GM19467 (cell line): ENCODE measurements at regions not wholly inside any gene's neighbourhood (a gene's known extent, or its start where the extent isn't known, plus 50 kb on each side); places are given as distances from the start of the nearest gene placed in this dataset.
"Not testable (repeated sequence)": the region's sequence is repeated elsewhere in the genome, so short reads cannot be mapped to it uniquely, and the experiment has no call there.

Source experiments
- ATAC-seq: cut with Tn5 transposase; IDR thresholded peaks from one replicate; pipeline ENCODE4 v1.9.1; 2021; ENCODE audit warnings: mild to moderate bottlenecking, moderate library complexity; ENCODE audit not compliant: unreplicated experiment

- ATAC-seq: no peak
Measured at GRCh38 chr5:131005963-131006684, 158.9 kb downstream of the HINT1 start.

GRCh38 chr5:131001507-131001906 is 163.5 kb downstream of the HINT1 start:
- ATAC-seq: no peak

- ATAC-seq: no peak
Measured at GRCh38 chr5:131000289-131000688, 164.8 kb downstream of the HINT1 start.

DNA sequence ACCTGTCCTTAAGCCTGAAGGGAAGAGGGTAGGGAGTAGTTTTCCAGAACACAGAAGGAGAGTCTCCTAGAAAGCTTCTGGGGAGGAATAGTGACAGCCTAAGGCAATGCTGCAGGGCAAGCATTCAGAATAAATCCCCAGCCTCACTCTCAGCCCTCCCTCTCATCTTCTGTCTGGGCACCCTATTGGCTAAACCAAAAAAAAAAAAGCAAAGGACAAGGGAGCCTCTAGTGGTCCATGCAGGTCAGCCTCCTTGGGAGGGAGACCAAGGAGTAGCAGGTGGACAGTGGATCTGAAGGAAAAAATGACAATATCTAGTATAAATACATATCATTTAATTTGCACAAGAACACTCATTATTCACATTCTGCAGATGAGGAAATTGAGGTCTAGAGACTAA is 168.3 kb downstream of the HINT1 start:
- ATAC-seq: not testable (repeated sequence)

- no peak for ATAC-seq
Measured at GRCh38 chr5:130995851-130996250, 169.2 kb downstream of the HINT1 start.

DNA sequence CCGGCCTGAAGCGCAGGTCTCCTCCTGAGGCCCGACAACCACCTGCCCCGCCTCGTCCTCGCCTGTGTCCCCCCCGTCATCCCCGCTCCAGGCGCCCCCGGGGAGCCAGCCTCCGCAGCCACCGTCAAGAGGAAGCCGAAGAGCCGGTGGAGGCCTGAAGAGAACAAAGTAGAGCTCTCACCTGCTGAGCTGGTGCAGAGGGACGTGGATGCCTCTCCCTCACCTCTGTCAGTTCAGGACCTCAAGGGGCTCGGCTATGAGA is 169.9 kb downstream of the HINT1 start:
- ATAC-seq: no peak

- no peak for ATAC-seq
Measured at GRCh38 chr5:130994496-130995253, 170.4 kb downstream of the HINT1 start.

GRCh38 chr5:130992621-130993020 is 172.4 kb downstream of the HINT1 start:
- no peak for ATAC-seq

- ATAC-seq: no peak
Measured at GRCh38 chr5:130992095-130992494, 173.0 kb downstream of the HINT1 start.

GRCh38 chr5:130985776-130986175 is 179.3 kb downstream of the HINT1 start:
- no peak for ATAC-seq

DNA sequence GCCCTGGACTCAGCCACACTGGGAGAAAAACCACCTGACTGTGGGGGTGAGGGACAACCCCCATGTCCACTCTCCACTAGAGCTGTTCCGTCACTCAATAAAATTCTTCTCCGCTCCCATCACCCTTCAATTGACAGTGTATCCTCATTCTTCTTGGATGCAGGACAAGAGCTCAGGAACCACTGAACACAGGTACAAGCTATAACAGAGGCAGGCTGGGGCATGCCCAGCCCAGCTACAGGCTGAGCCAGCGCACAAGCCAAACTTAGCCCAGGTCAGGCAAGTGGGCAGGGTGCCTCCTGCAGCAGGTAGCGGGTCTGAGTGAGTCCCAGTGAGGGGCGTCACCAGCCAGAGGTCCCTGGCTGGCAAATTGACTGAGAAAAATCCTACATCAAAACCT is 183.4 kb downstream of the HINT1 start:
- no peak for ATAC-seq

GRCh38 chr5:130978475-130978874 is 186.6 kb downstream of the HINT1 start:
- ATAC-seq: no peak

DNA sequence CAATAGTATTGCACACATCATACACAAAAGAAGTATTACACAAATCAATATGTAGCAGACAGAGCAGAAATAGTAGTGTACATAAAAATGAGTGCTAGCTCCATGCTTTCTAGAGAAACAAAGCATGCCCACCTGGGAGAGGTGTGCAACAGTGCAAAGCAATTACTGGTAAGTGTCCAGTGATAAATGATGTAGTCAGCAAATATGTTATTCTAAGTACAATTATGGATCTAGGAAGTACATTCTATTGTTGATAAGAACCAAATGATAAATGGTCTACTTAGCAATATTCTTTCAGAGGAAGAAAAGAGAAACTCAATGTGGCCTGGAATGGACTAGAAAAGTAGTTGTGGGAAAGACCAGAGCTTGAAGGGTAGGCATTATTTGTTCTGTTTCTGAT is 188.6 kb downstream of the HINT1 start:
- no peak for ATAC-seq

DNA sequence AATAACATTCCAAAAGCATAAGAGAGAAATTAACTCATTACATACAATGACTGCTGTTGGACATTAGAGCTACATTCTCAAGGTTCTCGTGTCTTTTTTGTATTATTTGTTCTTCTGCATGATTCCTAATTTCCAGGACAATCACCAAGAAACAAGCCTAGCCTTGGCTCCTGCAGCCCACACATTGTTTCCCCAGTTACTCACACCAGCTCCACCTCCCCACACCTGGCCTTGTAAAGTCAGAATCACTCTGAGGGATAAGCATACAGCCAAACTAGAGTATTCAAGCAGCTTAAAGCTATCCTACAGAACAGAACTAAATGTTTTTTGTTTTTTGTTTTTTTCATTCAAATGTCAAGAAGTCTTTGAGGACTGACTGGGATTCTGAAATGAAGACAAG is 189.2 kb downstream of the HINT1 start:
- ATAC-seq: no peak

GRCh38 chr5:130975299-130975698 is 189.8 kb downstream of the HINT1 start:
- ATAC-seq: no peak

GRCh38 chr5:130974021-130974683 is 190.9 kb downstream of the HINT1 start:
- ATAC-seq: no peak

DNA sequence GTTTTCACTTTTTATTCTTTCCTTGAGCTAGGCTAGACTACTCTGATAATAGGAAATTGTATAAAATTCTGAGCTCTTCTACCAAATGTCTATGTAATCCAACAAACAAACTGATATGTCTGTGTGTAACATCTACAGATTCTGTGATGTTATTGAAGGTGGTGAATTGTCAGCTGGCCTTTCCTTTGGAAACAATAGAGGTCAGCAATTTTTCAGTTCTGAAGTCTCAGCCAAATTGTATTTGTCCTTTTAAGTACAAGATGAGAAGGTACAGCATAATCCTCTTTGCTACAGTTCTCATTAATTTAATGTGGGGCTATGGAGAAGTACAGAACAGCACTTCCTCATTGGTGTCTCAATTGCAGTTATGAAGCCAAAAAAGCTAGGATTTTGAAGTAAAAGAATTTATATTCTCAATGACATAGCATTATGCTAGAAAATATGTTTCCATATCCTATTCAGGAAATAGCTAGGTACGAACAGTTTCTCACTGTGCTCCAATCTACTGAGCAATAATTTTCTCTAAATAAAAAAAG is 198.0 kb downstream of the HINT1 start:
- ATAC-seq: no peak

DNA sequence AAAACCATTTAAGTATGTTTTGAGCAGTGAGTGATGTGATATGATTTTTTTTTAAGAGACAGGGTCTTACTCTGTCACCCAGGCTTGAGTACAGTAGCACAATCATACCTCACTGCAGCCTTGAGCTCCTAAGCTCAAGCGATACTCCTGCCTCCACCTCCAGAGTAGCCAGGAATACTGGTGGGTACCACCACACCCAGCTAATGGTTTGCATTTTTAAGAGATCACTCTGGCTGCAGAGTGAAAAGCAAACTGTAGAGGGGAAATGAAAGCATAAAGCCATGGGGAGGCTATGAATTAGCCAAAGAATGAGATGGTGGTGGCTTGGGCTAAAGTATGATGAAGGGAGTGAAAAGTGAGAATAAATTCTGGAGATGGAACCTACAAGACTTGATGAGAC is 199.1 kb downstream of the HINT1 start:
- no peak for ATAC-seq

- ATAC-seq: no peak
Measured at GRCh38 chr5:130965360-130965759, 199.7 kb downstream of the HINT1 start.

DNA sequence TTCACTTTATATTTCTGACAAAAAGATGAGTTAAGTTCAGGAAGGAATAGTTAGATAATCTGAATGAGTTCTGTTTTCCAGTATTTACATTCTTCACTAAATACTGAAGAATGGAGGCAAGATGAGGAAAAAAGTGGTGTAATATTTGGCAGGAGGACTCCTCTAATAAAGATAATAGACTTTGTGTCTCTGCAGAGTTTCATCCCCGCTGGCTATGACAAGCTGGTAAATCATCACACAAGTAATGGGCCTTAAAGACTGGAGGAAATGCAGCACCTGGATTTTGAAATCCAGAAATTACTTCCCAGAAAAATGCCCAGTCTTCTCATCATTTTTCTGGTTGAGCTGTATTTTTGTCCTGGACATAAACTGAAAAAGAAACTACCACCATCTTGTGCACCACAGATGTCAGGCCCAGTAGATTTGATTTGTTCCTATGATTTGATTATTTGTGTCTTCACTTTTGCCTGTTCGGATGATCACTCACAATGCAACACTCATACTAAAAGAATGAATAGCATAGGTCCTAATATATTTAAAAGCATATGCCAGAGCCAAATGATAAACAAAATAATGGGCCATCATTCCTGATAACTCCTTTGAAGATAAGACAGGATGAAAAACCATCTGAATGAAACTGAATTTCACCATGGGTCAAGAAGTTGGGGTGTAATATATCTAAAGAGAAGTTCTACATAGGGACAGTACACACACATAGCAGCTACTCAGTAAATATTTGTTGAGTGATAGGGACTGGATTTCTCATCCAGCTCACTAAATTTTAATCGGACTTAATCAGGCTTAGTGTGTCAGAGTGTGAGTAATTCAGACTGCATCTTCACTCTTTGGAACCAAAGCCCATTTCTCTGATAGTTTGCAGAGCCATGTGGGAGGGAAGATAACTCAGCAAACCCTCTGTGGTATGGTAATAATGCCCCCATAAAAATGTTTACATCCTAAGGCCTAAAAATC is 200.5 kb downstream of the HINT1 start:
- ATAC-seq: no peak

DNA sequence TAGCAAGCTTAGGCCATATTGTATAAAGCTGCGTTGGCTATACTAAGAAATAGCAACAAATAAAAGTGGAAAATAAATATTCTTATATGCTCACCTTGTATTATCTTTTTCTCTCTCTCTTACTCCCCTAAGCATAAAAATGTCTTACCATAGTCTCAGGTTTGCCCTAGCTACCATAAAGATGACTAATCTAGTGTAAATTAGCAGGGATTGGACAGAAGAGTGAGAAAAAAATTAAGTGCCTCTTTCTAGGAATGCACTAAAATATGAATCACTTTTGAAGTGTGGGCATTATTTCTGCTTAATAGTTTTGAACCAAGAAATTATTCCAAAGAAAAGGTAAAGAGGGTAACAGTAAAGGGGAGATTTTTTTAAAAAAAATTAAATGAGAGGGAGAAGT is 201.3 kb downstream of the HINT1 start:
- no peak for ATAC-seq
